Stimulated activated naive CD4-positive, alpha-beta T cell treated with Interleukin-2 at 50 U/mL for 16 hours (primary cell): ENCODE measurements at regions not wholly inside any gene's neighbourhood (a gene's known extent, or its start where the extent isn't known, plus 50 kb on each side); places are given as distances from the start of the nearest gene placed in this dataset.
A peak's percentile ranks its signal among the peaks of the same experiment; 100 is the strongest.

Experiments
- DNase-seq: peaks from one replicate; lab custom pipeline; 2025; lab: John Stamatoyannopoulos, UW

DNA sequence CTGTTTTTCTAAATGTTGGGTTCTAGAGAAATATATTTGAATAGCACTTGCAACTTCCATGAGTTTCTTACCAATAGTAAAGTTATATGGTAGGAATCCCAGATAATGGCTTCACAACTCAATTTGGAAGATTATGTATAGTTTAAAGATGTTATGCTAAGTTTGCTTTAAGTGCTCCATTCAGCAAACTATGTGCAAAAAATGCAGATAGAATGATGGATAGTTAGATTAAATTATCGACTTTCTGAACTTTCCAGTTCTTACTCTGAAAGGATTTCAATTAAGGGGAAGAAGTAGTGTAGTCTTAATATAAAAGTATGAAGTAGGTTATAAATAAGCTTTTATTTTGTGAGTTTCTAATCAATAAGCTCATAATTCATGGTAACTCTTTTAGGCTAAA lies 60.7 kb upstream of the NFKB1 start:
- no peak for DNase-seq

DNA sequence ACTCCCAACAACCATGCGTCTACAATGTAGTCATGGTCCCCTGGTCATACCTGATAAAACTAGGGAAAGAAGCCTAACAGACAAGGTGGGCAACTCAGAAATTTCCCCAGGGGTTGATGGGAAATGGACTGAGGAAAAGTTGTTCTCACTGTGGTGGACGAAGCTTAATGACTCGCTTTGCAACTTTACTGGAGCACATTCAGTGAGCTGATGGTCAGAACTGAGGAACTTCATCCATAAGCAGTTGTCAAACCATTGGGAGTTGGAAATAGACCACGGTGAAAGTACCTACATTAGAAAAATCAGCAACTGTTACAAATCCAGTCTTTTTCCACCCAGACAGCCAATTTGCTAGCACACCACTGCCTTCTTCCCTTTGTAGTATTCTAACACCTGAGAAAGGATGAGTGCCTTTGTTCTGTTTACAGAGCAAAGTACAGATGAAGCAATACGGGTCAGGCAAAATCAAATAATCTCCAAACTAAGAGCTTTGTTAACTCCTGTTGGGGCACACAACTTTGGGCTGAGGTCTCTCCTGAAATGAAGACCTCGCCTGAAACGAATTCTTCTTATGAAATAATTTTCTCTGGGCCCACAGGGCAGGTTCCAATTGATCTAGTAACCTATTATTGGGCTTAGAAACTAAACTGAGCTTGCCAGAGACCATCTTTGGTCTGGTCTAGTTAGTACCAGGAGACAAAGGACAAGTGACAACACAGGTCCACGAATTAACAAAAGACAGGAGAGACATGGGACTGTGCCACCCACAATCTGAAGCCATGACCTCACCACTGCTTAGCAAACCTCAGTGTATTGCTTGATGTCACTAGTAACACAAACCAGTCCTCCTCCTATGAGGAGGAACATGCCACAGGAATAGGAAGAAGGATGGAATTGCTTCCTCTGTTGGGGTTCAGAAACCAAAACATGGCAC lies 58.9 kb upstream of the NFKB1 start:
- DNase-seq: no peak

DNA sequence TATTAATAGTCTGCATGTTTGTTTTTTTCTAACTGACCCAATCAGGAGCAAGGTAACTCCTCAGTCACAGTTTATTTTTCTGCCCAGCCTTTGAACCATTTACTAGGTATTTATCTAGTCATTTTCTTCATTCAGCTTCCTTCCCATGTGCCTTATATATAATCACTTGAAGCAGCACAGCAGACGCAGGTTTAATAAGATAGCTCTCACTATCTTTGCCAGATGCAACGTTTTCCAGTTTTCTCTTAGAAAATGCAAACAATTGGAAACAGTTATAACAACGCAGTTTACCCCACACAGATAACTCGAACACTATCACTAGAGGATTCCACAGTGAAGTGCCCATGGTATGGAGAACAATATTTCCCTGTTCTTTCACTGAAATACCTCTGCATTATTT lies 56.4 kb upstream of the NFKB1 start:
- DNase-seq: no peak

DNA sequence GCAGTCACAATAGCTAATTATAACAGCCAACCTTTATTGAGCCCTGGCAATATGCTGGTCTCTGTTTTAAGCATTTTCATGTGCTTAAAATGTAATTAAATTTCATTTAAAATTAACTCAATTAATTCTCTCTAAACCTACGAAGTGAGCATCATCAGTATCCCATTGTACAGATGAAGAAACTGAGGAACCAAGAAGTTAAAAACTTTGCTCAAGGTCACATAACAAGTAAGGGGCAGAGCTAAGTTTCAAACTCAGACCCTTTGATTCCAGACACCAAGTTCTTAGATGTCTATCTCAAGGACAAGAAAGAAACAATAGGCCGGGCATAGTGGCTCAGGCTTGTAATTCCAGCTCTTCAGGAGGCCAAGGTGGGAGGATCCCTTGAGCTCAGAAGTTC lies 55.9 kb upstream of the NFKB1 start:
- DNase-seq: no peak

DNA sequence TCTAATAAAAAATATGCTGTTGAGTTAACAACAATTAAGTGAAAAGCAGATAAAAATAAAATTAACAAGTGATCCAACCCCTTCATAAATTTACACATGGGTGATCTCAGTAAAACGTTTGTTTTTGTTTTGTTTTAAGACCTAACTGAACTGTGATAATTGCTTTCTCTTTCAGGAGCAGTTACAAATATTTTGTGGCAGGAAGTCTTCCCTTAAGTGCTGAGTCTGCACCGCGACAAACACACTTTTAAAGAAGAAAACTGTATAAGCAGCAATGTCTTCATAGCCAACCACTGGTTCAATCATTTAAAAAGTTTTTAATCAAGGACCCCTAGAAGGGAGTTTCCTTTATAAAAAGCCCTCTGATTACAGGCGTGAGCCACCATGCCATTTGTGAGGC lies 53.7 kb upstream of the NFKB1 start:
- no peak for DNase-seq

DNA sequence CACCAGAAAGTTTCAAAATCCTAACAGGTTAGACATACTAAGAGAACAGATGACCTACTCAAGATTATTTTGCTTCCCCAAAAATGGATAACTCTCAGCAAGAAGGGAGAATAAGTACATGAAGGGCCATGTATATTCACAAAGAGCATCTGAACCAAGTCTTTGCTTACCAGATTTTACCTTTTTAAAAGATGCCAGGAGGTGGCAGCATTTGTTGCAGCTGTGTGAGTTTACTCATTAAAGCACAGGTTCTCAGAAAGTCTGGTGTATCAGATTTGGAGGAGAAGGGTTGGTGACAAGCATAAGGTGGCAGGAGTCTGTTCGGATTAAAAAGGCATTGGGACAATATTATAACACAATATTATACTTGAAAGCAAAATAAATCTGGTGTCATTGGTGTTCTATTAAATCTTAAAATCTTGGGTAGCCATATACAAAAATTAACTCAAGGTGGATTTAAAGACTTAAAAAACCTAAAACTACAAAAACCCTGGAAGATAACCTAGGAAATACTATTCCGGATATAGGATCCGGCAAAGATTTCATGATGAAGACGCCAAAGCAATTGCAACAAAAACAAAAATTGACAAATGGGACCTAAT lies 51.3 kb upstream of the NFKB1 start:
- DNase-seq: peak; percentile 2

DNA sequence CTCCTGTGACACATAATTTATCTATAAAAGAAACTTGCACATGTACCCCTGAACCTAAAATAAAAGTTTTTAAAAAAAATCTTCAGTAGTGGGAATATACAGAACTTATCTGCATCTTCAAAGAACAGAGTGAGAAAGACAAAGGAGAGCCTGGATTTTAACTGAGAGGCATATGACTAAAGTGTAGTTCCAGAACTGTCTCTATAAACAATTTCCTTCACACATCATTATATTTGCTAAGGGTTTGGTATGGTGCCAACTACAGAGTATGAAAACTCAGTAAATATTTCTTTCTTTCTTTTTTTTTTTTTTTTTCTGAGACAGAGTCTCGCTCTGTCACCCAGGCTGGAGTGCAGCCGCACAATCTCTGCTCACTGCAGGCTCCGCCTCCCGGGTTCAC lies 49.9 kb upstream of the NFKB1 start:
- DNase-seq: no peak
